ENCODE measurements at regions not wholly inside any gene's neighbourhood (a gene's known extent, or its start where the extent isn't known, plus 50 kb on each side); places are given as distances from the start of the nearest gene placed in this dataset.
"Not testable (repeated sequence)": the region's sequence is repeated elsewhere in the genome, so short reads cannot be mapped to it uniquely, and the experiment has no call there.

- H2BK5ac ChIP-seq (ENCODE audit: low read length), result no peak overlapping the region
- H3K4me2 ChIP-seq (ENCODE audit: insufficient read depth, low read length, poor library complexity, severe bottlenecking), result no peak overlapping the region
- H3K9me3 ChIP-seq (replicated peaks in 1 of 2; ENCODE audit: control insufficient read depth in 2 of 2, insufficient read depth in 1 of 2, low read depth in 1 of 2, low read length in 2 of 2), result no peaks in the 10 kb centered on the region
- H2AFZ ChIP-seq (ENCODE audit: low read length), result no peak overlapping the region
- no peak overlapping the region for H2BK15ac ChIP-seq (ENCODE audit: low read length)
- no peak overlapping the region for H2AK5ac ChIP-seq (ENCODE audit: low read depth, low read length)
- no peaks in the 10 kb centered on the region for H3K36me3 ChIP-seq (replicated peaks in 1 of 2; ENCODE audit: control insufficient read depth in 2 of 2, insufficient read depth in 2 of 2, low read length in 2 of 2)
- H3K9ac ChIP-seq (ENCODE audit: low read depth, low read length, poor library complexity), result no peak overlapping the region
- no peak overlapping the region for H2BK120ac ChIP-seq (ENCODE audit: low read depth, low read length)
- H3K27me3 ChIP-seq (ENCODE audit: control insufficient read depth in 3 of 3, insufficient read depth in 3 of 3, low read depth in 1 of 3, low read length in 3 of 3), result no peaks in the 10 kb centered on the region
- no peak for DNase-seq (ENCODE audit: low spot score)
- H4K8ac ChIP-seq (ENCODE audit: low read depth, low read length), result no peak overlapping the region
- no peaks in the 10 kb centered on the region for H3K4me1 ChIP-seq (ENCODE audit: control insufficient read depth in 2 of 2, insufficient read depth in 1 of 2, low read depth in 1 of 2, low read length in 2 of 2)
- H3K18ac ChIP-seq (ENCODE audit: low read length), result no peak overlapping the region
- no CpG with 5 or more reads among the region's 4 CpGs for WGBS, 2 donors (ENCODE audit: extremely low coverage in 2 of 2, insufficient read length in 2 of 2, insufficient replicate concordance in 1 of 2)
- H2BK12ac ChIP-seq (ENCODE audit: low read length), result no peak overlapping the region
- no peak overlapping the region for H3K4ac ChIP-seq (ENCODE audit: low read length)
- no peaks in the 10 kb centered on the region for H3K79me1 ChIP-seq (ENCODE audit: low read depth, low read length)
- no peak overlapping the region for H4K91ac ChIP-seq (ENCODE audit: low read depth, low read length, poor library complexity)
- H3K14ac ChIP-seq (ENCODE audit: low read length), result no peak overlapping the region
- no peak overlapping the region for H3K23ac ChIP-seq (ENCODE audit: low read depth, low read length, poor library complexity)
- no peak overlapping the region for H3K27ac ChIP-seq (replicated peaks; ENCODE audit: low read length)
- no peak overlapping the region for H3K4me3 ChIP-seq (ENCODE audit: low read length in 2 of 2)
These were observed 83.4 kb downstream of the TNFRSF13B start for GRCh38 chr17:16888413-16889087.

- no peaks in the 10 kb centered on the region for H3K79me1 ChIP-seq (ENCODE audit: low read depth, low read length)
- no peaks in the 10 kb centered on the region for H3K27me3 ChIP-seq (ENCODE audit: control insufficient read depth in 3 of 3, insufficient read depth in 3 of 3, low read depth in 1 of 3, low read length in 3 of 3)
- WGBS, 2 donors (ENCODE audit: extremely low coverage in 2 of 2, insufficient read length in 2 of 2, insufficient replicate concordance in 1 of 2), result no CpG with 5 or more reads among the region's 4 CpGs
- H2BK12ac ChIP-seq (ENCODE audit: low read length), result no peak overlapping the region
- no peak overlapping the region for H2BK15ac ChIP-seq (ENCODE audit: low read length)
- H3K23ac ChIP-seq (ENCODE audit: low read depth, low read length, poor library complexity), result no peak overlapping the region
- no peak overlapping the region for H3K9ac ChIP-seq (ENCODE audit: low read depth, low read length, poor library complexity)
- H2AFZ ChIP-seq (ENCODE audit: low read length), result no peak overlapping the region
- H2BK120ac ChIP-seq (ENCODE audit: low read depth, low read length), result no peak overlapping the region
- H4K8ac ChIP-seq (ENCODE audit: low read depth, low read length), result no peak overlapping the region
- H2AK5ac ChIP-seq (ENCODE audit: low read depth, low read length), result no peak overlapping the region
- H3K4me2 ChIP-seq (ENCODE audit: insufficient read depth, low read length, poor library complexity, severe bottlenecking), result no peak overlapping the region
- no peaks in the 10 kb centered on the region for H3K9me3 ChIP-seq (replicated peaks in 1 of 2; ENCODE audit: control insufficient read depth in 2 of 2, insufficient read depth in 1 of 2, low read depth in 1 of 2, low read length in 2 of 2)
- DNase-seq (ENCODE audit: low spot score), result no peak
- H3K4me3 ChIP-seq (ENCODE audit: low read length in 2 of 2), result no peak overlapping the region
- peak overlapping the region; percentile 66 for H3K14ac ChIP-seq (ENCODE audit: low read length)
- H3K4ac ChIP-seq (ENCODE audit: low read length), result no peak overlapping the region
- no peak overlapping the region for H4K91ac ChIP-seq (ENCODE audit: low read depth, low read length, poor library complexity)
- no peak overlapping the region for H3K18ac ChIP-seq (ENCODE audit: low read length)
- H2BK5ac ChIP-seq (ENCODE audit: low read length), result no peak overlapping the region
- H3K36me3 ChIP-seq (replicated peaks in 1 of 2; ENCODE audit: control insufficient read depth in 2 of 2, insufficient read depth in 2 of 2, low read length in 2 of 2), result no peaks in the 10 kb centered on the region
- no peaks in the 10 kb centered on the region for H3K4me1 ChIP-seq (ENCODE audit: control insufficient read depth in 2 of 2, insufficient read depth in 1 of 2, low read depth in 1 of 2, low read length in 2 of 2)
- H3K27ac ChIP-seq (replicated peaks; ENCODE audit: low read length), result no peak overlapping the region
These were observed 84.3 kb downstream of the TNFRSF13B start for GRCh38 chr17:16887523-16888095.

GRCh38 chr17:16886655-16887322, 85.1 kb downstream of the TNFRSF13B start:
- no peaks in the 10 kb centered on the region for H3K36me3 ChIP-seq (replicated peaks in 1 of 2; ENCODE audit: control insufficient read depth in 2 of 2, insufficient read depth in 2 of 2, low read length in 2 of 2)
- H3K4me3 ChIP-seq (ENCODE audit: low read length in 2 of 2), result no peak overlapping the region
- H4K91ac ChIP-seq (ENCODE audit: low read depth, low read length, poor library complexity), result no peak overlapping the region
- H2BK15ac ChIP-seq (ENCODE audit: low read length), result no peak overlapping the region
- no peaks in the 10 kb centered on the region for H3K79me1 ChIP-seq (ENCODE audit: low read depth, low read length)
- H2BK5ac ChIP-seq (ENCODE audit: low read length), result no peak overlapping the region
- WGBS, 2 donors (ENCODE audit: extremely low coverage in 2 of 2, insufficient read length in 2 of 2, insufficient replicate concordance in 1 of 2), result no CpG with 5 or more reads among the region's 4 CpGs
- no peak overlapping the region for H2AK5ac ChIP-seq (ENCODE audit: low read depth, low read length)
- H2BK12ac ChIP-seq (ENCODE audit: low read length), result no peak overlapping the region
- H3K27ac ChIP-seq (replicated peaks; ENCODE audit: low read length), result no peak overlapping the region
- no peak overlapping the region for H3K4ac ChIP-seq (ENCODE audit: low read length)
- H4K8ac ChIP-seq (ENCODE audit: low read depth, low read length), result no peak overlapping the region
- no peak overlapping the region for H3K9ac ChIP-seq (ENCODE audit: low read depth, low read length, poor library complexity)
- H3K9me3 ChIP-seq (replicated peaks in 1 of 2; ENCODE audit: control insufficient read depth in 2 of 2, insufficient read depth in 1 of 2, low read depth in 1 of 2, low read length in 2 of 2), result no peaks in the 10 kb centered on the region
- H3K4me1 ChIP-seq (ENCODE audit: control insufficient read depth in 2 of 2, insufficient read depth in 1 of 2, low read depth in 1 of 2, low read length in 2 of 2), result no peaks in the 10 kb centered on the region
- no peak overlapping the region for H3K18ac ChIP-seq (ENCODE audit: low read length)
- no peak for DNase-seq (ENCODE audit: low spot score)
- no peak overlapping the region for H3K14ac ChIP-seq (ENCODE audit: low read length)
- no peak overlapping the region for H3K23ac ChIP-seq (ENCODE audit: low read depth, low read length, poor library complexity)
- H2AFZ ChIP-seq (ENCODE audit: low read length), result no peak overlapping the region
- H3K27me3 ChIP-seq (ENCODE audit: control insufficient read depth in 3 of 3, insufficient read depth in 3 of 3, low read depth in 1 of 3, low read length in 3 of 3), result no peaks in the 10 kb centered on the region
- H2BK120ac ChIP-seq (ENCODE audit: low read depth, low read length), result no peak overlapping the region
- no peak overlapping the region for H3K4me2 ChIP-seq (ENCODE audit: insufficient read depth, low read length, poor library complexity, severe bottlenecking)

GRCh38 chr17:16885204-16885603, 86.7 kb downstream of the TNFRSF13B start:
- H3K14ac ChIP-seq (ENCODE audit: low read length); H3K4me3 ChIP-seq (ENCODE audit: low read length in 2 of 2); DNase-seq (ENCODE audit: low spot score); H3K4ac ChIP-seq (ENCODE audit: low read length); H3K27me3 ChIP-seq (ENCODE audit: control insufficient read depth in 3 of 3, insufficient read depth in 3 of 3, low read depth in 1 of 3, low read length in 3 of 3); H4K8ac ChIP-seq (ENCODE audit: low read depth, low read length); H2BK15ac ChIP-seq (ENCODE audit: low read length); H3K9me3 ChIP-seq (replicated peaks in 1 of 2; ENCODE audit: control insufficient read depth in 2 of 2, insufficient read depth in 1 of 2, low read depth in 1 of 2, low read length in 2 of 2); H3K27ac ChIP-seq (replicated peaks; ENCODE audit: low read length); H2BK12ac ChIP-seq (ENCODE audit: low read length); H3K4me1 ChIP-seq (ENCODE audit: control insufficient read depth in 2 of 2, insufficient read depth in 1 of 2, low read depth in 1 of 2, low read length in 2 of 2); H3K4me2 ChIP-seq (ENCODE audit: insufficient read depth, low read length, poor library complexity, severe bottlenecking); H2BK120ac ChIP-seq (ENCODE audit: low read depth, low read length); H3K23ac ChIP-seq (ENCODE audit: low read depth, low read length, poor library complexity); H2AFZ ChIP-seq (ENCODE audit: low read length); H3K79me1 ChIP-seq (ENCODE audit: low read depth, low read length); H2BK5ac ChIP-seq (ENCODE audit: low read length); H3K9ac ChIP-seq (ENCODE audit: low read depth, low read length, poor library complexity); H4K91ac ChIP-seq (ENCODE audit: low read depth, low read length, poor library complexity); H3K18ac ChIP-seq (ENCODE audit: low read length); H3K36me3 ChIP-seq (replicated peaks in 1 of 2; ENCODE audit: control insufficient read depth in 2 of 2, insufficient read depth in 2 of 2, low read length in 2 of 2); H2AK5ac ChIP-seq (ENCODE audit: low read depth, low read length): not testable (repeated sequence)
- WGBS, 2 donors (ENCODE audit: extremely low coverage in 2 of 2, insufficient read length in 2 of 2, insufficient replicate concordance in 1 of 2), result no CpG with 5 or more reads among the region's 6 CpGs
